OCI-LY7 (cell line): ENCODE measurements at regions not wholly inside any gene's neighbourhood (a gene's known extent, or its start where the extent isn't known, plus 50 kb on each side); places are given as distances from the start of the nearest gene placed in this dataset.

Experiments
- BruUV-seq: library from RNA; stranded (reverse); fragments of 400-500 nt; replicated peaks from 2 replicates; lab custom pipeline; 2021; lab: Mats Ljungman, UMichigan
- CTCF ChIA-PET: fragments of 300-600 bp; sonication (Branson Sonifier 250); formaldehyde crosslinking; loops from one replicate; lab custom pipeline; 2022; ENCODE audit warnings: antibody characterized with exemption; ENCODE audit not compliant: unreplicated experiment; lab: Charles Lee
- POLR2A ChIA-PET: fragments of 300-600 bp; sonication (Branson Sonifier 250); formaldehyde crosslinking; loops from one replicate; lab custom pipeline; 2022; ENCODE audit warnings: antibody characterized with exemption; lab: Charles Lee
- DNase-seq: peaks from one replicate; pipeline ENCODE4 v3.0.0-alpha.2; 2015; ENCODE audit warnings: low spot score
- H2AFZ ChIP-seq: fragments of 200-600 bp; sonication (generic), shearing (Covaris generic); 2 replicates; pipeline ENCODE4 v1.6.1; 2014; ENCODE audit warnings: mild to moderate bottlenecking, antibody characterized with exemption, low read length, moderate library complexity
- H3K27ac ChIP-seq: fragments of 200-600 bp; sonication (generic); 2 replicates; pipeline ENCODE4 v1.5.1; 2014; ENCODE audit warnings: mixed run types, low read depth, mild to moderate bottlenecking, moderate library complexity, low read length, inconsistent platforms; ENCODE audit not compliant: poor library complexity, severe bottlenecking
- H3K36me3 ChIP-seq: fragments of 200-600 bp; sonication (generic); 2 replicates; pipeline ENCODE4 v1.6.1; 2014; ENCODE audit warnings: mild to moderate bottlenecking, antibody characterized with exemption, low read length, moderate library complexity, mixed read lengths; ENCODE audit not compliant: insufficient read depth
- H3K4me1 ChIP-seq: fragments of 200-600 bp; sonication (generic); 2 replicates; pipeline ENCODE4 v1.5.1; 2014; ENCODE audit warnings: mild to moderate bottlenecking, low read length; ENCODE audit not compliant: insufficient read depth, poor library complexity, severe bottlenecking
- H3K4me2 ChIP-seq: fragments of 200-600 bp; sonication (generic); 2 replicates; pipeline ENCODE4 v1.6.1; 2014; ENCODE audit warnings: mild to moderate bottlenecking, low read length
- H3K4me3 ChIP-seq: fragments of 200-600 bp; sonication (generic); 2 replicates; pipeline ENCODE4 v1.5.1; 2014; ENCODE audit warnings: mild to moderate bottlenecking, low read depth, low read length; ENCODE audit not compliant: poor library complexity, severe bottlenecking
- H3K79me2 ChIP-seq: fragments of 200-600 bp; sonication (generic); 2 replicates; pipeline ENCODE4 v1.6.1; 2016; ENCODE audit warnings: low read depth, mild to moderate bottlenecking, low read length, moderate library complexity, mixed read lengths; ENCODE audit not compliant: insufficient read depth
- H3K9me2 ChIP-seq: fragments of 200-600 bp; sonication (generic); 2 replicates; pipeline ENCODE4 v1.6.1; 2016; ENCODE audit warnings: mild to moderate bottlenecking, low read length, mixed read lengths; ENCODE audit not compliant: insufficient read depth
- H3K9me3 ChIP-seq: fragments of 200-600 bp; sonication (generic); 2 replicates; pipeline ENCODE4 v1.6.1; 2014; ENCODE audit warnings: mild to moderate bottlenecking, mixed run types, low read length, mixed read lengths
- H4K20me1 ChIP-seq: fragments of 200-600 bp; sonication (generic); 2 replicates; pipeline ENCODE4 v1.6.1; 2014; ENCODE audit warnings: mild to moderate bottlenecking, antibody characterized with exemption, low read length, moderate library complexity, mixed read lengths; ENCODE audit not compliant: insufficient read depth
- EZH2phosphoT487 ChIP-seq: fragments of 200-600 bp; sonication (generic); IDR thresholded peaks from 2 replicates; pipeline ENCODE4 v1.6.1; 2018; ENCODE audit warnings: low read depth, borderline replicate concordance, mild to moderate bottlenecking, mixed run types, antibody characterized with exemption, low read length, moderate library complexity, mixed read lengths
- intact Hi-C: fragments of 100-400 bp; cut with micrococcal nuclease; formaldehyde crosslinking; loops from one replicate; pipeline ENCODE4 v1.10.0; 2022; ENCODE audit not compliant: unreplicated experiment
- TF ChIP-seq, protein P1 (sequence below): fragments of 200-600 bp; sonication (generic); conservative IDR thresholded peaks from 2 replicates; pipeline ENCODE4 v1.5.1; 2014; ENCODE audit warnings: mild to moderate bottlenecking, antibody characterized with exemption, low read length, moderate library complexity, mixed read lengths

GRCh38 chr2:129914538-129915302 lies 64.7 kb upstream of the RAB6C start:
- TF ChIP-seq, protein P1, sequence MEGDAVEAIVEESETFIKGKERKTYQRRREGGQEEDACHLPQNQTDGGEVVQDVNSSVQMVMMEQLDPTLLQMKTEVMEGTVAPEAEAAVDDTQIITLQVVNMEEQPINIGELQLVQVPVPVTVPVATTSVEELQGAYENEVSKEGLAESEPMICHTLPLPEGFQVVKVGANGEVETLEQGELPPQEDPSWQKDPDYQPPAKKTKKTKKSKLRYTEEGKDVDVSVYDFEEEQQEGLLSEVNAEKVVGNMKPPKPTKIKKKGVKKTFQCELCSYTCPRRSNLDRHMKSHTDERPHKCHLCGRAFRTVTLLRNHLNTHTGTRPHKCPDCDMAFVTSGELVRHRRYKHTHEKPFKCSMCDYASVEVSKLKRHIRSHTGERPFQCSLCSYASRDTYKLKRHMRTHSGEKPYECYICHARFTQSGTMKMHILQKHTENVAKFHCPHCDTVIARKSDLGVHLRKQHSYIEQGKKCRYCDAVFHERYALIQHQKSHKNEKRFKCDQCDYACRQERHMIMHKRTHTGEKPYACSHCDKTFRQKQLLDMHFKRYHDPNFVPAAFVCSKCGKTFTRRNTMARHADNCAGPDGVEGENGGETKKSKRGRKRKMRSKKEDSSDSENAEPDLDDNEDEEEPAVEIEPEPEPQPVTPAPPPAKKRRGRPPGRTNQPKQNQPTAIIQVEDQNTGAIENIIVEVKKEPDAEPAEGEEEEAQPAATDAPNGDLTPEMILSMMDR, result no peak
- no peak for TF ChIP-seq EZH2phosphoT487
- DNase-seq, result no peak
- H3K36me3 ChIP-seq, result no peaks in the 10 kb centered on the region
- H3K27ac ChIP-seq, result no peak overlapping the region
- CTCF ChIA-PET, result no interaction called here
- H3K4me2 ChIP-seq, result no peak overlapping the region
- no peak overlapping the region for H2AFZ ChIP-seq
- no peak overlapping the region for H3K4me3 ChIP-seq
- H3K9me3 ChIP-seq, result no peaks in the 10 kb centered on the region
- POLR2A ChIA-PET, result no interaction called here
- intact Hi-C loops, result no loop called here
- no peaks in the 10 kb centered on the region for H3K4me1 ChIP-seq
- no peaks in the 10 kb centered on the region for H4K20me1 ChIP-seq
- H3K79me2 ChIP-seq, result no peaks in the 10 kb centered on the region
- no peaks in the 10 kb centered on the region for H3K9me2 ChIP-seq
- no TSS peak for BruUV-seq

DNA sequence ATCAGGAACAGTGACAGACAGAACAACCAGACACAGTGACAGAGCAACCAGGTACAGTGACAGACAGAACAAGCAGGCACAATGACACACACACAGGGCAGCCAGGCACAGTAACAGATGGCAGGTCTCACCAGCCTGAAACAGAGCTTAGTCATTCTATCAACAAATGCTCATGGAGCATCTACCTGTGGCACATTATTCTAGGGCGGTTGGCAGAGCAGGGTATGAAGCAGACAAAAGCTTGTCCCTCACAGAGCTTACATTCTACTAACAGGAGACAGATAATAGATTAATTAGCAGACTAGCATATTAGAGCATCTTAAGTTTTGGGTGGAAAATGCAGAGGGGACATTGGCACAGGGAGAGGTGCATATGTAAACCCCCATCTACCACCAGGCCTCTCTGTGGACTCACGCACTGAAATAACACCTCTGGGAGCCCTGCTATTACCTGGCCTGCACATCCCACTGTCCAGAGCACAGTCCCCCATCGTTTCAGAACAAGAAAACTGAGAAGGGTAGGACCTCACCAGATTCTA lies 64.1 kb upstream of the RAB6C start:
- Histone ChIP-seq H3K36me3 (no peaks in the 10 kb centered on the region), H3K4me1 (no peaks in the 10 kb centered on the region), H4K20me1 (no peaks in the 10 kb centered on the region), H3K9me3 (no peaks in the 10 kb centered on the region), H3K4me2 (no peak overlapping the region), H2AFZ (no peak overlapping the region), H3K4me3 (no peak overlapping the region), H3K9me2 (no peaks in the 10 kb centered on the region), H3K79me2 (no peaks in the 10 kb centered on the region), H3K27ac (no peak overlapping the region)
- ChIA-PET CTCF (no interaction called here), POLR2A (no interaction called here)
- DNase-seq, result no peak
- TF ChIP-seq, protein P1, result no peak
- TF ChIP-seq EZH2phosphoT487, result no peak
- intact Hi-C loops, result no loop called here
- BruUV-seq, result no TSS peak

DNA sequence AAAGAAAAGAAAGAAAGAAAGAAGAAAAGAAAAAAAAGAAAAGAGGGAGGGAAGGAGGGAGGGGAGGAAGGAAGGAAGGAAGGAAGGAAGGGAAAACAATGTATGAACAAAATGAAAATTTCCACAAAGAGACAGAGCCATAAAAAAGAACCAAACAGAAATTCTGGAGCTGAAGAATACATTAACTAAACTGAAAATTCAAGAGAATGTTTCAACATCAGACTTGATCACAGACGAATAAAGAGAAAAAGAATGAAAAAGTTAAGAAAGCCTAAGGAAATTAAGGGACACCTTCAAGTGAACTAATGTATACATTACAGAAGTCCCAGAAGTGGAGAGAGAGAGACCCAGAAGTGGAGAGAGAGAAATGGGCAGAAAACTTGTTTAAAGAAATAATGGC lies 60.9 kb upstream of the RAB6C start:
- DNase-seq, result peak; percentile 3
- Histone ChIP-seq H3K9me3 (no peaks in the 10 kb centered on the region), H3K36me3 (no peaks in the 10 kb centered on the region), H4K20me1 (no peaks in the 10 kb centered on the region), H2AFZ (no peak overlapping the region), H3K4me3 (no peak overlapping the region), H3K9me2 (no peaks in the 10 kb centered on the region), H3K4me1 (no peaks in the 10 kb centered on the region), H3K79me2 (no peaks in the 10 kb centered on the region), H3K27ac (no peak overlapping the region), H3K4me2 (no peak overlapping the region)
- POLR2A ChIA-PET, result no interaction called here
- no TSS peak for BruUV-seq
- intact Hi-C loops, result no loop called here
- CTCF ChIA-PET, result no interaction called here
- TF ChIP-seq, protein P1, result no peak
- TF ChIP-seq EZH2phosphoT487, result no peak
